GM12873 (cell line): ENCODE measurements at regions not wholly inside any gene's neighbourhood (a gene's known extent, or its start where the extent isn't known, plus 50 kb on each side); places are given as distances from the start of the nearest gene placed in this dataset.

Source experiments
- TF ChIP-seq, protein P1 (sequence below): IDR thresholded peaks from 2 replicates; pipeline ENCODE4 v1.5.1; 2012; ENCODE audit warnings: low read depth, mild to moderate bottlenecking, moderate library complexity, low read length, control low read depth; ENCODE audit not compliant: insufficient read depth; ENCODE audit errors: missing control alignments

- TF ChIP-seq, protein P1, sequence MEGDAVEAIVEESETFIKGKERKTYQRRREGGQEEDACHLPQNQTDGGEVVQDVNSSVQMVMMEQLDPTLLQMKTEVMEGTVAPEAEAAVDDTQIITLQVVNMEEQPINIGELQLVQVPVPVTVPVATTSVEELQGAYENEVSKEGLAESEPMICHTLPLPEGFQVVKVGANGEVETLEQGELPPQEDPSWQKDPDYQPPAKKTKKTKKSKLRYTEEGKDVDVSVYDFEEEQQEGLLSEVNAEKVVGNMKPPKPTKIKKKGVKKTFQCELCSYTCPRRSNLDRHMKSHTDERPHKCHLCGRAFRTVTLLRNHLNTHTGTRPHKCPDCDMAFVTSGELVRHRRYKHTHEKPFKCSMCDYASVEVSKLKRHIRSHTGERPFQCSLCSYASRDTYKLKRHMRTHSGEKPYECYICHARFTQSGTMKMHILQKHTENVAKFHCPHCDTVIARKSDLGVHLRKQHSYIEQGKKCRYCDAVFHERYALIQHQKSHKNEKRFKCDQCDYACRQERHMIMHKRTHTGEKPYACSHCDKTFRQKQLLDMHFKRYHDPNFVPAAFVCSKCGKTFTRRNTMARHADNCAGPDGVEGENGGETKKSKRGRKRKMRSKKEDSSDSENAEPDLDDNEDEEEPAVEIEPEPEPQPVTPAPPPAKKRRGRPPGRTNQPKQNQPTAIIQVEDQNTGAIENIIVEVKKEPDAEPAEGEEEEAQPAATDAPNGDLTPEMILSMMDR, result no peak
Measured at GRCh38 chr2:207464007-207464406, 65.8 kb upstream of the CREB1 start.

- TF ChIP-seq, protein P1, result no peak
Measured at GRCh38 chr2:207465894-207466293, 63.9 kb upstream of the CREB1 start.

- TF ChIP-seq, protein P1, result no peak
Measured at GRCh38 chr2:207467716-207468347, 61.9 kb upstream of the CREB1 start.

DNA sequence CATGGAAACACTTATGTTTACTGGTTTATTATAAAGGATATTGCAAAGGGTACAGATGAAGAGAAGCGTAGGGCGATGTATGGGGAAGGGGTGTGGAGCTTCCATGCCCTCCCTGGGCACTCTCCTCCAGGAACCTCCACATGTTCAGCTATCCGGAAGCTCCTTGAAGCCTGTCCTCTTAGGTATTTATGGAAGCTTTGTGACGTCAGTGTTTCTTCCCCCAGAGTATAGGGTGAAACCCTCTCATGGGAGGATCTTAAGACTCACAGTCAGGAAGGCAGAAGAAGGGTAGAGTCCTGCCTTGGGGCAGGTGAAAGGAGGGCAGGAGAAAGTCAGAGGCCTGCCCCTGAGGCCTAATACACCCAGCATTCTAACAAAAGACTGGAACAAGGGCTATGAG, 61.3 kb upstream of the CREB1 start:
- TF ChIP-seq, protein P1, result no peak

DNA sequence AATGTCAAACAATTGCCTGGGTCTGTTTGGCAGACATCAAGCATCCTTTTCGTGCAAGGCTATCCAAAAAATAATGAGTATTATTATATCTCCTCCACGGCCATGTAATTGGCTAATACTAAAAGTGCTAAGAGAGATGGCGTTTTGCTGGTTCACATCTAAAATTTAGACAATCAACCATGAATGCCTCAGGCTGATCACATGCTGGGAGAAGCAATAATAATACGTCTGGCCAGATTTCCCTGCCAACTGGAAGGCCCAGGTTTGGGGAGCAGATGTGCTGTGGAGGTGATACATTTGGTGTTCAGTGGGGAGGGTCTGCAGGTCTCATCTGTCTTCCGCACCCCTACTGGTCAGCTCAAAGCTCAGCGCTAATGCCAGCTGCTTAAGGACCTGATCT, 60.3 kb upstream of the CREB1 start:
- TF ChIP-seq, protein P1, result no peak

DNA sequence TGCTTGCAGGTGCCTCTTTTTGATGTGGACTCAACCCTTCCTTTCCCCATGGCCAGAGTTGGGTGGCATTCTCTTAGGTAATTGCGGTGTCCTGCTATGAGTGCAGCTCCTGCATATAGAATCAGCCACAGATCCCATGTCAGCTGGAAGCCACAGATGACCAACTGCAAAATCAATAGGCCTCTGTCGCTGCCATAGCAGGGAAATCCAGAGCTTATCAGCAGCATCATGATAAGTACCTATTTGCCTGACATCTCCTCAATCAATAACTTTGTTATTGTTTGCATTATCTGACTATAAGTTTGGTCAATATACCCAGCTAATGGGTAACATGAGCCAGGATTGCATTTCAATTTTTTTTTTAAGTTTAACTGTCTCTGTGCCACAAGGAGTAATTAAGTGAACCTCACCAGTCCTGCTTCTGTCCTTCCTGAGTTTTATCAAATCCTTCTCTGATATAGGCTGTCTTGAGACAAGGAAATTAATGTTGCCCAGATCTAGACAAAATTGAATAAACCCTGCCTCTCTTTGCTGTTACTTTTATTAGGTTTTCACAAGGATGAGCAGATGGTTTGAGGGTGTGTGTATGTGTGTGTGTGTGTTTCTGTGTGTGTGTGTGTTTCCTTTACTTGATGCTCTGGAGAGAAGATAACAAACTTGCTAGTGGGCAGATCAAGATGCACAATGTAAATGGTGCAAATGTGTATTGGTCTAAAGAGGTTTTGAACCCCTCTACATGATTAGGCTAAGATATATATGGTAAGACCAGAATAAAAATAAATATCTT, 59.6 kb upstream of the CREB1 start:
- TF ChIP-seq, protein P1, result no peak

- TF ChIP-seq, protein P1, result no peak
Measured at GRCh38 chr2:207471261-207471660, 58.5 kb upstream of the CREB1 start.
